Lower leg skin (tissue), 4 donors: ENCODE measurements at regions not wholly inside any gene's neighbourhood (a gene's known extent, or its start where the extent isn't known, plus 50 kb on each side); places are given as distances from the start of the nearest gene placed in this dataset.
"Not testable (repeated sequence)": the region's sequence is repeated elsewhere in the genome, so short reads cannot be mapped to it uniquely, and the experiment has no call there.

Experiments used
- DNase-seq, 2 donors: peaks; one replicate each; pipeline ENCODE4 v3.0.0-alpha.2; 2019; ENCODE audit warnings: low spot score in 2 of 2
- H3K4me3 ChIP-seq: fragments of 200-600 bp; sonication (generic); 2 replicates; pipeline ENCODE4 v1.5.1; 2017; ENCODE audit warnings: mild to moderate bottlenecking, low read depth; ENCODE audit not compliant: poor library complexity, severe bottlenecking
- POLR2A ChIP-seq, 2 donors: fragments of 450-650 bp; IDR thresholded peaks; one replicate each; pipeline ENCODE4 v1.6.1; 2016 to 2017; ENCODE audit warnings: antibody characterized with exemption in 2 of 2, mild to moderate bottlenecking in 1 of 2, moderate library complexity in 1 of 2
- WGBS, 2 donors: methylation state at CpG; one replicate each; pipeline ENCODE4 v1.1.5; 2018; 5-methylcytosine and 5-hydroxymethylcytosine counted together
- intact Hi-C: fragments of 100-400 bp; cut with DNase I; formaldehyde crosslinking; loops from one replicate; pipeline ENCODE4 v1.15.0; 2023; ENCODE audit warnings: low total_unique reads
- TF ChIP-seq, protein P1 (sequence below), 3 donors: fragments of 450-650 bp; IDR thresholded peaks; one replicate each; pipeline ENCODE4 v1.5.1; 2016; ENCODE audit warnings: antibody characterized with exemption in 3 of 3, mild to moderate bottlenecking in 3 of 3, moderate library complexity in 2 of 3

DNA sequence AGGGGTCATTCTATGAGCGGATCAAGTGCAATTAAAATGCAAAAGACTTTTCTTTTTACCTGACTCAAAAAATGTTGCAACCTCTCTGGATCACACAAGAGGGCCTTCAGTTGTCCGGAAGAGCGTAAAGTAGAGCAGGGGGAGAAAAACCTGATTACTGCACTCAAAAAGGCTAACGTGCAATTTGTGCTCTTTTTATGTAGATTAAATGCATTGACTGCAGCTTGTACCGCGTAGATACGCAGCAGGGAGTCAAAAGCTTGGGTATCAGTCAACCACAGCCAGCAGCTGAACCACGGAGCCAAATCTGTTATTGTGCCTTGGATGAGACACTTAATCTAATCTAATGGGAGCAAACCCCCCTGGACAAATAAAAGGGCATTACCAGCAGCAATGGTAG is 107.3 kb upstream of the RAI2 start:
- no peak overlapping the region for H3K4me3 ChIP-seq
- DNase-seq, result no peak
- TF ChIP-seq, protein P1, sequence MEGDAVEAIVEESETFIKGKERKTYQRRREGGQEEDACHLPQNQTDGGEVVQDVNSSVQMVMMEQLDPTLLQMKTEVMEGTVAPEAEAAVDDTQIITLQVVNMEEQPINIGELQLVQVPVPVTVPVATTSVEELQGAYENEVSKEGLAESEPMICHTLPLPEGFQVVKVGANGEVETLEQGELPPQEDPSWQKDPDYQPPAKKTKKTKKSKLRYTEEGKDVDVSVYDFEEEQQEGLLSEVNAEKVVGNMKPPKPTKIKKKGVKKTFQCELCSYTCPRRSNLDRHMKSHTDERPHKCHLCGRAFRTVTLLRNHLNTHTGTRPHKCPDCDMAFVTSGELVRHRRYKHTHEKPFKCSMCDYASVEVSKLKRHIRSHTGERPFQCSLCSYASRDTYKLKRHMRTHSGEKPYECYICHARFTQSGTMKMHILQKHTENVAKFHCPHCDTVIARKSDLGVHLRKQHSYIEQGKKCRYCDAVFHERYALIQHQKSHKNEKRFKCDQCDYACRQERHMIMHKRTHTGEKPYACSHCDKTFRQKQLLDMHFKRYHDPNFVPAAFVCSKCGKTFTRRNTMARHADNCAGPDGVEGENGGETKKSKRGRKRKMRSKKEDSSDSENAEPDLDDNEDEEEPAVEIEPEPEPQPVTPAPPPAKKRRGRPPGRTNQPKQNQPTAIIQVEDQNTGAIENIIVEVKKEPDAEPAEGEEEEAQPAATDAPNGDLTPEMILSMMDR (IDR thresholded peaks at IDR 0.05), result no peak
- TF ChIP-seq POLR2A (IDR thresholded peaks at IDR 0.05), result no peak
- WGBS, 2 donors, result 68% methylated on average over 8 of the region's 8 CpGs
- intact Hi-C loops, result no loop called here

DNA sequence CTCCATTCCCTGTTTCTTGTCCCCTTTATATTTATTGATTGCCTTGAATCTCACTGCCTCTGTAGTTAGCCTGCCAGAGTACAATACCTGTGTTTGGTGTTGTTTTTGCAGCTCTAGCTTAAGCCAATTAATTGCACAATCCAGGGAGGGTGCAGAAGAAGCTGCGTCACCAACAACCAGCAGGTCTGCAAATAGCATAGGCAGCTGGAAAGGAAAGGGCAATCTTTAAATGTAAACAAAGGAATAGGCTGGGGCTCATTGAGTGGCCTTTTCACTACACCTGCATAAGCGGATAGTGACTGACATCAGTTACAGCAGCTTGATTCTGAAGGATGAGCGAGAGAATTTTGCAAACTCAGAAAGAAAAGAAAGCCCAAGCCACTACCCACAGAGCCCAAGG is 106.8 kb upstream of the RAI2 start:
- intact Hi-C loops, result no loop called here
- 63 to 66% methylated on average over 3 of the region's 3 CpGs for WGBS, 2 donors
- TF ChIP-seq, protein P1 (IDR thresholded peaks at IDR 0.05), result no peak
- TF ChIP-seq POLR2A (IDR thresholded peaks at IDR 0.05), result no peak
- DNase-seq, result no peak
- H3K4me3 ChIP-seq, result no peak overlapping the region

GRCh38 chrX:17964871-17965270 is 103.8 kb upstream of the RAI2 start:
- TF ChIP-seq POLR2A (IDR thresholded peaks at IDR 0.05), result no peak
- TF ChIP-seq, protein P1 (IDR thresholded peaks at IDR 0.05), result no peak
- 56 to 64% methylated on average over 1 of the region's 1 CpG for WGBS, 2 donors
- intact Hi-C loops, result no loop called here
- no peak for DNase-seq
- H3K4me3 ChIP-seq, result no peak overlapping the region

GRCh38 chrX:17960891-17961290 is 99.8 kb upstream of the RAI2 start:
- intact Hi-C loops, result no loop called here
- H3K4me3 ChIP-seq, result no peak overlapping the region
- no peak for DNase-seq
- WGBS, 2 donors, result 74 to 79% methylated on average over 3 of the region's 3 CpGs
- TF ChIP-seq, protein P1 (IDR thresholded peaks at IDR 0.05), result no peak

GRCh38 chrX:17944833-17945497 is 83.9 kb upstream of the RAI2 start:
- no peak for TF ChIP-seq POLR2A (IDR thresholded peaks at IDR 0.05)
- TF ChIP-seq, protein P1 (IDR thresholded peaks at IDR 0.05), result no peak
- no peak overlapping the region for H3K4me3 ChIP-seq
- no peak for DNase-seq
- intact Hi-C loops, result no loop called here
- 59 to 67% methylated on average over 10 of the region's 10 CpGs for WGBS, 2 donors

GRCh38 chrX:17941171-17941570 is 80.1 kb upstream of the RAI2 start:
- DNase-seq, H3K4me3 ChIP-seq, intact Hi-C loops: not testable (repeated sequence)
- 84 to 90% methylated on average over 2 of the region's 2 CpGs for WGBS, 2 donors
